ENCODE measurements at regions not wholly inside any gene's neighbourhood (a gene's known extent, or its start where the extent isn't known, plus 50 kb on each side); places are given as distances from the start of the nearest gene placed in this dataset.

- WGBS (ENCODE audit: insufficient coverage, low coverage, missing lambda C conversion rate), result 3% methylated on average over 2 of the region's 2 CpGs
- ATAC-seq (no peak), DNase-seq (ENCODE audit: extremely low read depth in 1 of 4, low spot score in 3 of 4) (no peak), FAIRE-seq (no peak)
- TF ChIP-seq ZNF584 (CRISPR knock-in tag; IDR thresholded peaks at IDR 0.05; ENCODE audit: low read depth) (no peak), ZNF239 (CRISPR knock-in tag; IDR thresholded peaks at IDR 0.05) (peak; percentile 97), ZNF165 (CRISPR knock-in tag; IDR thresholded peaks at IDR 0.05; ENCODE audit: borderline replicate concordance) (no peak), NFIC (IDR thresholded peaks at IDR 0.05) (peak; percentile 80), NFYB (IDR thresholded peaks at IDR 0.05; ENCODE audit: extremely low read depth, insufficient read length) (no peak), POLR2AphosphoS5 (IDR thresholded peaks at IDR 0.05; ENCODE audit: control insufficient read depth, insufficient read depth, low read depth, low read length) (no peak), ZNF175 (CRISPR knock-in tag; IDR thresholded peaks at IDR 0.05; ENCODE audit: low read depth) (no peak), FOXK1 (CRISPR knock-in tag; IDR thresholded peaks at IDR 0.05; ENCODE audit: borderline replicate concordance) (no peak), HSF4 (CRISPR knock-in tag; IDR thresholded peaks at IDR 0.05; ENCODE audit: borderline replicate concordance) (no peak), ZNF24 (IDR thresholded peaks at IDR 0.05) (no peak), ZNF133 (CRISPR knock-in tag; IDR thresholded peaks at IDR 0.05) (no peak), HIVEP1 (CRISPR knock-in tag; IDR thresholded peaks at IDR 0.05) (no peak), RBM25 (IDR thresholded peaks at IDR 0.05; ENCODE audit: low read depth, low read length, severe bottlenecking) (peak; percentile 37)
- H3K4me2 ChIP-seq (ENCODE audit: insufficient read depth, low read length), result no peak overlapping the region
- H3K27ac ChIP-seq (ENCODE audit: extremely low read depth, low read depth, low read length), result no peak overlapping the region
- no peaks in the 10 kb centered on the region for H3K4me1 ChIP-seq (replicated peaks in 1 of 2; ENCODE audit: control insufficient read depth in 2 of 2, insufficient read depth in 2 of 2, low read length in 2 of 2)
- H3K36me3 ChIP-seq (ENCODE audit: control insufficient read depth, insufficient read depth, low read length), result no peaks in the 10 kb centered on the region
- H3K27me3 ChIP-seq (ENCODE audit: control insufficient read depth in 2 of 2, insufficient read depth in 2 of 2, low read length in 2 of 2), result peaks cover 9 to 63% of the 10 kb centered on the region in 2 experiments
- ChIA-PET CTCF (ENCODE audit: low intra/inter-chr PET ratio) (no interaction called here), POLR2A (interaction anchor here (0.7 kb wide), 2 partner anchors 9 to 12 kb away, joined by 3 read pairs; no protein-coding TSS in a partner anchor)
- in situ Hi-C loops (cut with MboI) (no loop called here), intact Hi-C loops (cut with micrococcal nuclease) (no loop called here)
- no peaks in the 10 kb centered on the region for H3K9me3 ChIP-seq (replicated peaks; ENCODE audit: control insufficient read depth, insufficient read depth, low read depth, low read length)
- H3K9ac ChIP-seq (ENCODE audit: insufficient read depth in 1 of 2, low read depth in 2 of 2, low read length in 2 of 2), result no peak overlapping the region
- no TSS peak for BruUV-seq (replicated peaks)
- H3K9me1 ChIP-seq (ENCODE audit: control insufficient read depth, insufficient read depth, low read length), result no peaks in the 10 kb centered on the region
- H3K4me3 ChIP-seq, result no peak overlapping the region
- no peak overlapping the region for H2AFZ ChIP-seq (ENCODE audit: low read depth, low read length)
- no peaks in the 10 kb centered on the region for H3K79me2 ChIP-seq (ENCODE audit: control insufficient read depth, insufficient read depth, low read length)
- H4K20me1 ChIP-seq (replicated peaks; ENCODE audit: control insufficient read depth, insufficient read depth, low read length), result peaks cover 7% of the 10 kb centered on the region; the same call in 1 of the 2 replicates
Measured at GRCh38 chr10:71081912-71082311, 130.5 kb upstream of the UNC5B start.

Measured in K562 (cell line).